BE2C (cell line): ENCODE measurements at regions not wholly inside any gene's neighbourhood (a gene's known extent, or its start where the extent isn't known, plus 50 kb on each side); places are given as distances from the start of the nearest gene placed in this dataset.

Experiments used
- DNase-seq: peaks from one replicate; pipeline ENCODE4 v3.0.0-alpha.2; 2020
- H3K27me3 ChIP-seq: fragments of 250-450 bp; sonication (Bioruptor Pico); 2 replicates; pipeline ENCODE4 v1.5.1; 2020; ENCODE audit warnings: mild to moderate bottlenecking
- H3K36me3 ChIP-seq: fragments of 250-450 bp; sonication (Bioruptor Pico); 2 replicates; pipeline ENCODE4 v1.5.1; 2020; ENCODE audit warnings: mild to moderate bottlenecking
- H3K4me1 ChIP-seq: fragments of 250-450 bp; sonication (Bioruptor Pico); 2 replicates; pipeline ENCODE4 v1.5.1; 2020
- H3K4me3 ChIP-seq: 2 replicates; pipeline ENCODE4 v1.5.1; 2011; ENCODE audit warnings: low read depth, low read length
- H3K9me3 ChIP-seq: fragments of 250-450 bp; sonication (Bioruptor Pico); 2 replicates; pipeline ENCODE4 v1.5.1; 2020
- CTCF ChIP-seq: IDR thresholded peaks from 2 replicates; pipeline ENCODE4 v1.5.1; 2012; ENCODE audit warnings: mild to moderate bottlenecking, low read depth, low read length

- no peaks in the 10 kb centered on the region for H3K36me3 ChIP-seq
- H3K4me1 ChIP-seq, result peaks cover 17% of the 10 kb centered on the region
- no peak for DNase-seq
- H3K9me3 ChIP-seq, result no peaks in the 10 kb centered on the region
- H3K4me3 ChIP-seq, result no peak overlapping the region
- H3K27me3 ChIP-seq, result no peaks in the 10 kb centered on the region
- no peak for TF ChIP-seq CTCF
Observed at GRCh38 chr9:78575771-78576170, 278.8 kb downstream of the PSAT1 start.

- Histone ChIP-seq H3K4me3 (no peak overlapping the region), H3K36me3 (no peaks in the 10 kb centered on the region), H3K9me3 (no peaks in the 10 kb centered on the region), H3K4me1 (peaks cover 17% of the 10 kb centered on the region), H3K27me3 (no peaks in the 10 kb centered on the region)
- no peak for DNase-seq
- TF ChIP-seq CTCF, result no peak
Observed at GRCh38 chr9:78577156-78577906, 280.4 kb downstream of the PSAT1 start.

GRCh38 chr9:78578072-78578471, 281.1 kb downstream of the PSAT1 start:
- no peak for DNase-seq
- no peak for TF ChIP-seq CTCF
- Histone ChIP-seq H3K27me3 (no peaks in the 10 kb centered on the region), H3K9me3 (no peaks in the 10 kb centered on the region), H3K4me3 (no peak overlapping the region), H3K4me1 (peaks cover 17% of the 10 kb centered on the region), H3K36me3 (no peaks in the 10 kb centered on the region)

GRCh38 chr9:78582821-78583220, 285.9 kb downstream of the PSAT1 start:
- no peaks in the 10 kb centered on the region for H3K36me3 ChIP-seq
- no peaks in the 10 kb centered on the region for H3K27me3 ChIP-seq
- no peak for DNase-seq
- no peak overlapping the region for H3K4me3 ChIP-seq
- H3K9me3 ChIP-seq, result no peaks in the 10 kb centered on the region
- TF ChIP-seq CTCF, result no peak
- peaks cover 4% of the 10 kb centered on the region for H3K4me1 ChIP-seq

- DNase-seq, result no peak
- H3K36me3 ChIP-seq, result no peaks in the 10 kb centered on the region
- H3K4me1 ChIP-seq, result peaks cover 11% of the 10 kb centered on the region
- no peak overlapping the region for H3K4me3 ChIP-seq
- peaks cover 3% of the 10 kb centered on the region; the same call in 1 of the 2 replicates for H3K9me3 ChIP-seq
- no peaks in the 10 kb centered on the region for H3K27me3 ChIP-seq
- no peak for TF ChIP-seq CTCF
Observed at GRCh38 chr9:78584589-78584988, 287.7 kb downstream of the PSAT1 start.

- TF ChIP-seq CTCF, result no peak
- no peak for DNase-seq
- no peaks in the 10 kb centered on the region for H3K36me3 ChIP-seq
- H3K9me3 ChIP-seq, result peaks cover 3% of the 10 kb centered on the region; the same call in 1 of the 2 replicates
- no peak overlapping the region for H3K4me3 ChIP-seq
- no peaks in the 10 kb centered on the region for H3K27me3 ChIP-seq
- H3K4me1 ChIP-seq, result peaks cover 19% of the 10 kb centered on the region
Observed at GRCh38 chr9:78585909-78586308, 289.0 kb downstream of the PSAT1 start.
